Nephron (organoid): ENCODE measurements at regions not wholly inside any gene's neighbourhood (a gene's known extent, or its start where the extent isn't known, plus 50 kb on each side); places are given as distances from the start of the nearest gene placed in this dataset.

ENCODE experiments used
- H3K27ac Mint-ChIP-seq, 3 experiments: 2 replicates each; pipeline ENCODE4 v1.8.0; 2020; ENCODE audit warnings: mixed read lengths in 3 of 3, mild to moderate bottlenecking in 2 of 3, moderate library complexity in 1 of 3
- H3K27me3 Mint-ChIP-seq: 2 replicates; pipeline ENCODE4 v1.8.0; 2021; ENCODE audit warnings: low read depth, mild to moderate bottlenecking, moderate library complexity, mixed read lengths
- H3K36me3 Mint-ChIP-seq: 2 replicates; pipeline ENCODE4 v1.8.0; 2020; ENCODE audit warnings: low read depth, mixed read lengths
- H3K4me1 Mint-ChIP-seq: 2 replicates; pipeline ENCODE4 v1.8.0; 2020; ENCODE audit warnings: mixed read lengths
- H3K4me3 Mint-ChIP-seq, 3 experiments: 2 replicates each; pipeline ENCODE4 v1.8.0; 2020; ENCODE audit warnings: mild to moderate bottlenecking in 3 of 3, mixed read lengths in 3 of 3, moderate library complexity in 2 of 3
- H3K9me3 Mint-ChIP-seq: 2 replicates; pipeline ENCODE4 v1.8.0; 2020; ENCODE audit warnings: mixed read lengths
- TF ChIP-seq, protein P1 (sequence below), 3 experiments: fragments of 200-600 bp; sonication (generic); IDR thresholded peaks; one replicate each; pipeline ENCODE4 v1.5.0; 2021; ENCODE audit warnings: antibody characterized with exemption in 3 of 3; ENCODE audit not compliant: unreplicated experiment in 3 of 3

DNA sequence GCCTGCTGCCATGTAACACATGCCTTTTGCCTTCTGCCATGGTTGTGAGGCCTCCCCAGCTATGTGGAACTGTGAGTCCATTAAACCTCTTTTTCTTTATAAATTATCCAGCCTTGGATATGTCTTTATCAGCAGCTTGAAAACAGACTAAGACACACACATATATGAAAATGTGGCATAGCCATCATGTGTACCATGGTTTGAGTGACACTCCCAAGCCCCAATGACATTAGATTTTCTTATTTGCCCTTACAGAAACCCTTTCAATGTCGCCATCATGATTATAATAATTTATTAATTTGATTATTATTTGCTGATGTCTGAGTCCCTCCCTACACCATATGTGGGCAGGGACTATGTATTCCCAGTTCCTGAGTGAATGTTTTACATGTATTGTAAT lies 63.5 kb upstream of the FGGY start:
- H3K27me3 Mint-ChIP-seq, result no peaks in the 10 kb centered on the region
- H3K9me3 Mint-ChIP-seq, result no peaks in the 10 kb centered on the region
- peak overlapping the region in 1 of 3 experiments; percentile 70 for H3K27ac Mint-ChIP-seq
- TF ChIP-seq, protein P1, sequence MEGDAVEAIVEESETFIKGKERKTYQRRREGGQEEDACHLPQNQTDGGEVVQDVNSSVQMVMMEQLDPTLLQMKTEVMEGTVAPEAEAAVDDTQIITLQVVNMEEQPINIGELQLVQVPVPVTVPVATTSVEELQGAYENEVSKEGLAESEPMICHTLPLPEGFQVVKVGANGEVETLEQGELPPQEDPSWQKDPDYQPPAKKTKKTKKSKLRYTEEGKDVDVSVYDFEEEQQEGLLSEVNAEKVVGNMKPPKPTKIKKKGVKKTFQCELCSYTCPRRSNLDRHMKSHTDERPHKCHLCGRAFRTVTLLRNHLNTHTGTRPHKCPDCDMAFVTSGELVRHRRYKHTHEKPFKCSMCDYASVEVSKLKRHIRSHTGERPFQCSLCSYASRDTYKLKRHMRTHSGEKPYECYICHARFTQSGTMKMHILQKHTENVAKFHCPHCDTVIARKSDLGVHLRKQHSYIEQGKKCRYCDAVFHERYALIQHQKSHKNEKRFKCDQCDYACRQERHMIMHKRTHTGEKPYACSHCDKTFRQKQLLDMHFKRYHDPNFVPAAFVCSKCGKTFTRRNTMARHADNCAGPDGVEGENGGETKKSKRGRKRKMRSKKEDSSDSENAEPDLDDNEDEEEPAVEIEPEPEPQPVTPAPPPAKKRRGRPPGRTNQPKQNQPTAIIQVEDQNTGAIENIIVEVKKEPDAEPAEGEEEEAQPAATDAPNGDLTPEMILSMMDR (IDR thresholded peaks at IDR 0.05; ENCODE audit: unreplicated experiment in 3 of 3), result no peak
- H3K4me3 Mint-ChIP-seq, result no peak overlapping the region
- H3K36me3 Mint-ChIP-seq, result no peaks in the 10 kb centered on the region
- peaks cover 37% of the 10 kb centered on the region for H3K4me1 Mint-ChIP-seq

DNA sequence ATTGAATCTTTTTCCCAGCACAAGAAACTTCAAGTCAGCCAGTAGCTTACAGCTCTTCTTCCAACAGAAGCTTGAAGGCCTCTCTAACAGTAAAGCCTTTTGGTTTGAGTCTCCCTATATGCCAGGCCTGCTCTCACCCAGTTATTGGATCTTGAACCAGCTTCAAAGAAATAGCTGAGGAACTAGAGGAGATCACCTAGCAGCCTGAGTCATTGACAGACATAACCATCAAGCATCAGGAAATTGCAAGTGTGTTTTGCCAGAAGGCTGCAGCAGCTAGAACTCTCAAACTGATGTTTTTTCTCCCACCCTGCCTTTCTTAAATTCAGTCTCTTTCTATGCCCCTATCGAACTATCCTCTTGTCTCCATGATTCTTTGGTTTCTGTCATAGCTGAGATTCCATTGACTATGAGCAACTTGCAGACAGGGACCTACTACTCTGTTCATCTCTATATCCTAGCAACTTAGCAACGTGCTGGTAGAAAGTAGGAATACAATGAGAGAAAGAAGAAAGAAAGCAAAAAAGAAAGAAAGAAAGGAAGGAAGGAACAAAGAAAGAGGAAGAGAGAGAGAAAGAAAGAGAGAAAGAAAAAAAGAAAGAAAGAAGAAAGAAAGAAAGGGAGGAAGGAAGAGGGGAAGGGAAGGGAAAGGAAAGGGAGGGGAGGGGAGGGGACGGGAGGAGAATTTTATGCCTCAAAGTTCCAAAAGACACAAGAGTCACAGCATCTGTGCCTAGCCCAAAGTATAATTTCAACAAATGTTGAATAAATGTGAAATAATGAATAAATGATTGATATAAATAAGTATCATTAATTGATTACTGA lies 60.0 kb upstream of the FGGY start:
- H3K4me3 Mint-ChIP-seq, result no peak overlapping the region
- peaks cover 29% of the 10 kb centered on the region for H3K4me1 Mint-ChIP-seq
- no peaks in the 10 kb centered on the region for H3K27me3 Mint-ChIP-seq
- no peaks in the 10 kb centered on the region for H3K9me3 Mint-ChIP-seq
- TF ChIP-seq, protein P1 (IDR thresholded peaks at IDR 0.05; ENCODE audit: unreplicated experiment in 3 of 3), result no peak
- no peaks in the 10 kb centered on the region for H3K36me3 Mint-ChIP-seq
- H3K27ac Mint-ChIP-seq, result no peak overlapping the region

DNA sequence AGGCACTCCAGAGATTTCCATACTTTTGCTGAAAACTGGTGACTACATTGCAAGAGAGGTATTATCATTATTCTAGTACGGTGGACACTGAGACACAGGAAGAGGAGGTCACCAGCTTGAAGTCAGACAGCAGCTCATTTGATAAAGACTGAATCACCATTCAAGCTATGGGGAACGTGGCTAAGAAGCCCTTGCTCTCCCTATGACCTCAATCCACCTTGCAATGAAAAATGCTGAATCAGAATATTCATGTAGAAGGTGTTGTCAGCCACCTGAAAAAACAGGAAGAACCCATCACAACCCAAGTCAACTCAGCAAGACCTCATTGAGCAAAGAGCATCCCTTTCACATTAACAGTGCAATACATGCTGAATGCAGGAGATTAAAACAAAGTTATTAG lies 59.0 kb upstream of the FGGY start:
- peaks cover 24% of the 10 kb centered on the region for H3K4me1 Mint-ChIP-seq
- TF ChIP-seq, protein P1 (IDR thresholded peaks at IDR 0.05; ENCODE audit: unreplicated experiment in 3 of 3), result no peak
- peak overlapping the region in 2 of 3 experiments; percentile 44 to 53 for H3K27ac Mint-ChIP-seq
- no peaks in the 10 kb centered on the region for H3K36me3 Mint-ChIP-seq
- H3K27me3 Mint-ChIP-seq, result no peaks in the 10 kb centered on the region
- no peak overlapping the region for H3K4me3 Mint-ChIP-seq
- no peaks in the 10 kb centered on the region for H3K9me3 Mint-ChIP-seq

DNA sequence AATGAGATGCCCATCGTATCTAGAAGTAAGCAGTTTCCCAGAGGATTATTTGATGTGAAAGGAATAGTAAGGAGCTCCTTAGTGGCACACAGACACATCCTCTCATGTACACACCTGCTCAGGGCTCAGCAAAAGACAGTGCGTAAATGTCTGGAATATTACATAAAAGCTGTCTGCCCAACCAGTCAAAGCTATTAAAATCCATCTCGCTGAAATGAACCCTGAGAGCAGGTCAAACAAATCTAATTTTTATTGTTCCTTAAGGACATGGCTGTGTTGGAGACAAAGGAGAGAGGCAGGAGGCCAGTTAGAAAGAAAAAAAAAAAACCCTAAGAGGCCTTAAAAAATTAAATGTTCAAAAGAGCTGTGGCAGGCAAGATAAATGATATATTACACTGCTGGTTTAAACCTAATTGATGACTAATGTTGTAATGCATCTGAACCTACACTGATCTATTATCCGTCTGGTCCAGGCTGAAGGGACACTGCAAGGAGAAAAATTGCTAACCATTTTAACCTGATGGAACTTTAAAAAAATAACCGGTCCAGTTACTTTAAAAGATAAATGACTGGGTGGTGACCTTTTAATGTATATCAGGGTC lies 58.5 kb upstream of the FGGY start:
- TF ChIP-seq, protein P1 (IDR thresholded peaks at IDR 0.05; ENCODE audit: unreplicated experiment in 3 of 3), result no peak
- Mint-ChIP-seq H3K27ac (peak overlapping the region in 2 of 3 experiments; percentile 38 to 53), H3K27me3 (no peaks in the 10 kb centered on the region), H3K9me3 (peaks cover under 1% of the 10 kb centered on the region), H3K4me3 (no peak overlapping the region), H3K36me3 (no peaks in the 10 kb centered on the region), H3K4me1 (peaks cover 21% of the 10 kb centered on the region)

DNA sequence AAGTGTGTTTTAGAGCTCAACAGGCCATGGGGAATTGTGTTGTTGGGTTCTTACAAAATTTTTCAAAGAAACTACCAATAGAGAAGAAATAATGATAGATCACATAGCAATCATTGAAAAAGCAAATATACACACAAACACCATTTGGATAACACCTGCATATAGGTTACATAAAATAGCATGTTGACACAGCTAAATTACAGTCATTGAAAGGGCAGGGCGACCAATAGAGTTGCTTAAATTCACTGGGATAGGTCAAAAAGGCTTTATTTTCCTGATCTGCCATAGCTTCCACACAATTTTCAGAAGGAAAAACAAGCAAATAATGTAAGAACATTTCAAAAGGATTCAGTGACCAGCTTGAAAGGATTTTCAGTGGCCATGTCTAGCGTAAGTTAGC lies 57.9 kb upstream of the FGGY start:
- Mint-ChIP-seq H3K9me3 (peaks cover 3% of the 10 kb centered on the region), H3K4me1 (peaks cover 26% of the 10 kb centered on the region), H3K4me3 (no peak overlapping the region), H3K27me3 (no peaks in the 10 kb centered on the region), H3K36me3 (no peaks in the 10 kb centered on the region), H3K27ac (peak overlapping the region in 2 of 3 experiments; percentile 18 to 38)
- TF ChIP-seq, protein P1 (IDR thresholded peaks at IDR 0.05; ENCODE audit: unreplicated experiment in 3 of 3), result no peak
